Femur (tissue), 1 donor: ENCODE measurements at regions not wholly inside any gene's neighbourhood (a gene's known extent, or its start where the extent isn't known, plus 50 kb on each side); places are given as distances from the start of the nearest gene placed in this dataset.
"Not testable (repeated sequence)": the region's sequence is repeated elsewhere in the genome, so short reads cannot be mapped to it uniquely, and the experiment has no call there.

Source experiments
- DNase-seq: peaks from one replicate; pipeline ENCODE4 v3.0.0-alpha.2; 2017

- no peak for DNase-seq
Measured at GRCh38 chr13:80740071-80740470, 399.1 kb upstream of the SPRY2 start.

- DNase-seq: no peak
Measured at GRCh38 chr13:80737513-80737912, 396.6 kb upstream of the SPRY2 start.

- no peak for DNase-seq
Measured at GRCh38 chr13:80727321-80727975, 386.5 kb upstream of the SPRY2 start.

- no peak for DNase-seq
Measured at GRCh38 chr13:80726868-80727267, 385.9 kb upstream of the SPRY2 start.

- no peak for DNase-seq
Measured at GRCh38 chr13:80721689-80722088, 380.8 kb upstream of the SPRY2 start.

- no peak for DNase-seq
Measured at GRCh38 chr13:80718970-80719369, 378.0 kb upstream of the SPRY2 start.

- no peak for DNase-seq
Measured at GRCh38 chr13:80717776-80718175, 376.9 kb upstream of the SPRY2 start.

- no peak for DNase-seq
Measured at GRCh38 chr13:80716610-80717081, 375.7 kb upstream of the SPRY2 start.

- DNase-seq: no peak
Measured at GRCh38 chr13:80712026-80712425, 371.1 kb upstream of the SPRY2 start.

GRCh38 chr13:80708791-80709190, 367.9 kb upstream of the SPRY2 start:
- DNase-seq: no peak

- no peak for DNase-seq
Measured at GRCh38 chr13:80707000-80707983, 366.4 kb upstream of the SPRY2 start.

- DNase-seq: no peak
Measured at GRCh38 chr13:80706164-80706471, 365.2 kb upstream of the SPRY2 start.

- DNase-seq: no peak
Measured at GRCh38 chr13:80705371-80706163, 364.6 kb upstream of the SPRY2 start.

GRCh38 chr13:80704369-80704768, 363.4 kb upstream of the SPRY2 start:
- no peak for DNase-seq

- DNase-seq: no peak
Measured at GRCh38 chr13:80695841-80696240, 354.9 kb upstream of the SPRY2 start.

- not testable (repeated sequence) for DNase-seq
Measured at GRCh38 chr13:80691814-80692213, 350.9 kb upstream of the SPRY2 start.

GRCh38 chr13:80690208-80690607, 349.3 kb upstream of the SPRY2 start:
- DNase-seq: no peak

GRCh38 chr13:80688593-80688992, 347.7 kb upstream of the SPRY2 start:
- DNase-seq: no peak

- DNase-seq: no peak
Measured at GRCh38 chr13:80685942-80686341, 345.0 kb upstream of the SPRY2 start.

- DNase-seq: no peak
Measured at GRCh38 chr13:80684217-80684991, 343.5 kb upstream of the SPRY2 start.

GRCh38 chr13:80680786-80681366, 339.9 kb upstream of the SPRY2 start:
- no peak for DNase-seq

- DNase-seq: no peak
Measured at GRCh38 chr13:80679423-80679822, 338.5 kb upstream of the SPRY2 start.
